ENCODE measurements at regions not wholly inside any gene's neighbourhood (a gene's known extent, or its start where the extent isn't known, plus 50 kb on each side); places are given as distances from the start of the nearest gene placed in this dataset.
"Not testable (repeated sequence)": the region's sequence is repeated elsewhere in the genome, so short reads cannot be mapped to it uniquely, and the experiment has no call there.

GRCh38 chr3:177460047-177460446, 262.8 kb upstream of the TBL1XR1 start:
- Histone ChIP-seq H3K27ac (ENCODE audit: low read depth, low read length) (no peak overlapping the region), H3K4me3 (ENCODE audit: low read depth, low read length) (no peak overlapping the region), H3K9me3 (ENCODE audit: control insufficient read depth, insufficient read depth, low read length) (peaks cover 10% of the 10 kb centered on the region; the same call in 1 of the 2 replicates), H3K27me3 (ENCODE audit: control insufficient read depth, insufficient read depth, low read length) (no peaks in the 10 kb centered on the region)
- ChIA-PET CTCF (no interaction called here), POLR2A (interaction anchor here (0.6 to 1.1 kb wide), 2 partner anchors 130 to 446 kb away, joined by 3 read pairs; no protein-coding TSS in a partner anchor)
- no peak for DNase-seq (ENCODE audit: low read depth, low spot score)
- no peak for TF ChIP-seq CTCF (IDR thresholded peaks at IDR 0.05; ENCODE audit: low read depth, low read length)

GRCh38 chr3:177461765-177462164, 264.5 kb upstream of the TBL1XR1 start:
- peaks cover 10% of the 10 kb centered on the region; the same call in 1 of the 2 replicates for H3K9me3 ChIP-seq (ENCODE audit: control insufficient read depth, insufficient read depth, low read length)
- DNase-seq (ENCODE audit: low read depth, low spot score), result no peak
- TF ChIP-seq CTCF (IDR thresholded peaks at IDR 0.05; ENCODE audit: low read depth, low read length), result no peak
- no peaks in the 10 kb centered on the region for H3K27me3 ChIP-seq (ENCODE audit: control insufficient read depth, insufficient read depth, low read length)
- ChIA-PET CTCF (no interaction called here), POLR2A (no interaction called here)
- no peak overlapping the region for H3K4me3 ChIP-seq (ENCODE audit: low read depth, low read length)
- no peak overlapping the region for H3K27ac ChIP-seq (ENCODE audit: low read depth, low read length)

GRCh38 chr3:177463341-177463740, 266.1 kb upstream of the TBL1XR1 start:
- H3K4me3 ChIP-seq (ENCODE audit: low read depth, low read length); DNase-seq (ENCODE audit: low read depth, low spot score); CTCF ChIA-PET; H3K27ac ChIP-seq (ENCODE audit: low read depth, low read length); POLR2A ChIA-PET; H3K27me3 ChIP-seq (ENCODE audit: control insufficient read depth, insufficient read depth, low read length); H3K9me3 ChIP-seq (ENCODE audit: control insufficient read depth, insufficient read depth, low read length): not testable (repeated sequence)

- DNase-seq (ENCODE audit: low read depth, low spot score), result no peak
- Histone ChIP-seq H3K9me3 (ENCODE audit: control insufficient read depth, insufficient read depth, low read length) (no peaks in the 10 kb centered on the region), H3K27ac (ENCODE audit: low read depth, low read length) (no peak overlapping the region), H3K4me3 (ENCODE audit: low read depth, low read length) (no peak overlapping the region), H3K27me3 (ENCODE audit: control insufficient read depth, insufficient read depth, low read length) (no peaks in the 10 kb centered on the region)
- CTCF ChIA-PET, result no interaction called here
- no peak for TF ChIP-seq CTCF (IDR thresholded peaks at IDR 0.05; ENCODE audit: low read depth, low read length)
- POLR2A ChIA-PET, result no interaction called here
Measured at GRCh38 chr3:177463863-177464262, 266.6 kb upstream of the TBL1XR1 start.

GRCh38 chr3:177464392-177465256, 267.3 kb upstream of the TBL1XR1 start:
- no peaks in the 10 kb centered on the region for H3K9me3 ChIP-seq (ENCODE audit: control insufficient read depth, insufficient read depth, low read length)
- H3K4me3 ChIP-seq (ENCODE audit: low read depth, low read length), result no peak overlapping the region
- no peak for DNase-seq (ENCODE audit: low read depth, low spot score)
- H3K27ac ChIP-seq (ENCODE audit: low read depth, low read length), result no peak overlapping the region
- CTCF ChIA-PET, result interaction anchor here (0.6 kb wide), 1 partner anchor 137 kb away, joined by 4 read pairs; no protein-coding TSS in a partner anchor
- POLR2A ChIA-PET, result no interaction called here
- no peak for TF ChIP-seq CTCF (IDR thresholded peaks at IDR 0.05; ENCODE audit: low read depth, low read length)
- no peaks in the 10 kb centered on the region for H3K27me3 ChIP-seq (ENCODE audit: control insufficient read depth, insufficient read depth, low read length)
